Adrenal gland (tissue), 9 donors: ENCODE measurements at regions not wholly inside any gene's neighbourhood (a gene's known extent, or its start where the extent isn't known, plus 50 kb on each side); places are given as distances from the start of the nearest gene placed in this dataset.
A peak's percentile ranks its signal among the peaks of the same experiment; 100 is the strongest.

Experiments used
- DNase-seq, 7 donors: peaks; one replicate each; pipeline ENCODE4 v3.0.0-alpha.2; 2019 to 2020
- H3K27ac ChIP-seq, 5 donors: fragments of 200-600 bp; sonication (generic) in 4 of 5; 1 replicate in 3 of 5; 2 replicates in 2 of 5; pipeline versions ENCODE4 v1.5.1 to v1.8.0; 2016 to 2020; ENCODE audit warnings: mild to moderate bottlenecking in 1 of 5
- H3K27me3 ChIP-seq: fragments of 200-600 bp; 2 replicates; pipeline ENCODE4 v1.8.0; 2021
- H3K36me3 ChIP-seq, 2 donors: fragments of 200-600 bp; replicated peaks in 1 of 2; 1 replicate in 1 of 2; 2 replicates in 1 of 2; pipeline versions ENCODE4 v1.5.1 to v1.8.0; 2018 to 2022
- H3K4me1 ChIP-seq, 2 donors: fragments of 200-600 bp; replicated peaks in 1 of 2; 1 replicate in 1 of 2; 2 replicates in 1 of 2; pipeline versions ENCODE4 v1.5.1 to v1.8.0; 2018 to 2021
- H3K4me3 ChIP-seq, 4 donors: fragments of 200-600 bp; sonication (generic) in 3 of 4; one replicate each; pipeline ENCODE4 v1.5.1; 2016 to 2018
- H3K9me3 ChIP-seq, 3 donors: fragments of 200-600 bp; sonication (generic) in 1 of 3; replicated peaks in 1 of 3; 1 replicate in 2 of 3; 2 replicates in 1 of 3; pipeline versions ENCODE4 v1.5.1 to v1.8.0; 2016 to 2021
- CTCF ChIP-seq, 6 experiments: fragments of 450-650 bp in 4 of 6; fragments of 200-600 bp in 2 of 6; sonication (generic) in 1 of 6; IDR thresholded peaks; 1 replicate in 5 of 6; 2 replicates in 1 of 6; pipeline versions ENCODE4 v1.5.1 to v1.8.0; 2016 to 2021; ENCODE audit warnings: antibody characterized with exemption in 6 of 6, mild to moderate bottlenecking in 2 of 6, moderate library complexity in 1 of 6
- POLR2A ChIP-seq, 2 donors: fragments of 450-650 bp; IDR thresholded peaks; one replicate each; pipeline ENCODE4 v1.6.1; 2017; ENCODE audit warnings: antibody characterized with exemption in 2 of 2, mild to moderate bottlenecking in 2 of 2, moderate library complexity in 1 of 2
- WGBS, 4 donors: extraction: QIAGEN DNeasy Blood & Tissue Kit in 2 of 4; methylation state at CpG; one replicate each; pipeline versions ENCODE4 v1.1.5 to v1.1.7; 2013 to 2017; 5-methylcytosine and 5-hydroxymethylcytosine counted together
- intact Hi-C, 2 donors: fragments of 100-400 bp; cut with DNase I; formaldehyde crosslinking; loops; one replicate each; pipeline versions ENCODE4 v1.14.1 to v1.15.0; 2022 to 2023
- microRNA counts, 2 donors: library from miRNA; unstranded; fragments of <30 nt; microRNA quantifications; one replicate each; lab custom pipeline; 2016
- microRNA-seq, 3 donors: library from miRNA; unstranded; fragments of <30 nt; microRNA quantifications; one replicate each; pipeline ENCODE4, GENCODE V29; 2017 to 2020
- small RNA-seq, 2 donors: library from RNA; depleted of rRNA; stranded (forward); fragments of <200 nt; gene quantifications; one replicate each; pipeline ENCODE3, GENCODE V24; 2016
- donor health status: healthy with polysubstance abuse.
- donor health status: Bipolar disorder and iron deficiency.
- donor health status: DM: yes; HTN: yes; CAD: no.
- donor health status: DM: no; HTN: no; CAD: no.
- donor health status: DM: no; HTN: no; CAD: no.

GRCh38 chr20:61192337-61192950 lies 59.6 kb upstream of the CDH4 start:
- no peaks in the 10 kb centered on the region for H3K9me3 ChIP-seq
- H3K27ac ChIP-seq, result no peak overlapping the region
- H3K36me3 ChIP-seq, result no peaks in the 10 kb centered on the region
- 42 to 59% (median 46%) methylated on average over 9 to 10 of the region's 10 CpGs for WGBS, 4 donors
- H3K4me3 ChIP-seq, result no peak overlapping the region
- DNase-seq, result peak; percentile 24 to 72 (median 48)
- peaks cover 4 to 6% of the 10 kb centered on the region in 2 donors for H3K4me1 ChIP-seq
- H3K27me3 ChIP-seq, result no peaks in the 10 kb centered on the region
- TF ChIP-seq POLR2A (IDR thresholded peaks at IDR 0.05) (no peak), CTCF (IDR thresholded peaks at IDR 0.05) (no peak)
- intact Hi-C loops, result no loop called here

- TF ChIP-seq CTCF (IDR thresholded peaks at IDR 0.05), result no peak
- TF ChIP-seq POLR2A (IDR thresholded peaks at IDR 0.05), result no peak
- H3K27me3 ChIP-seq, result peaks cover under 1% of the 10 kb centered on the region
- intact Hi-C loops, result no loop called here
- peaks cover 4 to 6% of the 10 kb centered on the region in 2 donors for H3K4me1 ChIP-seq
- DNase-seq, result no peak
- H3K27ac ChIP-seq, result no peak overlapping the region
- H3K36me3 ChIP-seq, result no peaks in the 10 kb centered on the region
- H3K9me3 ChIP-seq, result no peaks in the 10 kb centered on the region
- WGBS, 4 donors, result 84 to 93% (median 91%) methylated on average over 14 to 15 of the region's 15 CpGs
- H3K4me3 ChIP-seq, result no peak overlapping the region
Observed at GRCh38 chr20:61193164-61193563, 58.9 kb upstream of the CDH4 start.

MicroRNA genes in the stretch of these regions (microRNA counts, 767-probe panel; counts per million panel counts)
- microRNA hsa-miR-548ag (lab: Ali Mortazavi, UCI) (0 counts per million in 2 donors), microRNA hsa-miR-646 (lab: Ali Mortazavi, UCI) (0 counts per million in 2 donors)

Small RNAs in the stretch of these regions (microRNA-seq; reads per million reads assigned to microRNA genes)
- gene MIR4533 (0 reads per million in 3 donors), gene MIR548AG2 (0 to 0.28 (median 0) reads per million in 3 donors), gene MIR646 (0 reads per million in 3 donors)

Small RNAs in the stretch of these regions (small RNA-seq; reads per million reads assigned to genes)
- gene MIR4533 (0 reads per million in 2 donors), gene MIR548AG2 (0.08 to 0.36 reads per million in 2 donors), gene MIR646 (0 reads per million in 2 donors)
